Skin of body (tissue), 1 donor: ENCODE measurements at regions not wholly inside any gene's neighbourhood (a gene's known extent, or its start where the extent isn't known, plus 50 kb on each side); places are given as distances from the start of the nearest gene placed in this dataset.
"Not testable (repeated sequence)": the region's sequence is repeated elsewhere in the genome, so short reads cannot be mapped to it uniquely, and the experiment has no call there.

Experiments used
- DNase-seq: peaks from one replicate; lab custom pipeline; 2025; lab: John Stamatoyannopoulos, UW

GRCh38 chr5:72597456-72597948 is 90.3 kb upstream of the ZNF366 start:
- DNase-seq = peak; percentile 40

- no peak for DNase-seq
Measured at GRCh38 chr5:72596956-72597355, 89.7 kb upstream of the ZNF366 start.

GRCh38 chr5:72588640-72589039 is 81.4 kb upstream of the ZNF366 start:
- no peak for DNase-seq

GRCh38 chr5:72587661-72588308 is 80.6 kb upstream of the ZNF366 start:
- DNase-seq = no peak

- DNase-seq = no peak
Measured at GRCh38 chr5:72586788-72587530, 79.7 kb upstream of the ZNF366 start.

- no peak for DNase-seq
Measured at GRCh38 chr5:72584466-72584865, 77.3 kb upstream of the ZNF366 start.

GRCh38 chr5:72579290-72579689 is 72.1 kb upstream of the ZNF366 start:
- not testable (repeated sequence) for DNase-seq

GRCh38 chr5:72572236-72572765 is 65.1 kb upstream of the ZNF366 start:
- DNase-seq = no peak

- DNase-seq = no peak
Measured at GRCh38 chr5:72569408-72569944, 62.3 kb upstream of the ZNF366 start.

GRCh38 chr5:72566746-72567145 is 59.5 kb upstream of the ZNF366 start:
- DNase-seq = no peak

GRCh38 chr5:72565513-72566289 is 58.5 kb upstream of the ZNF366 start:
- no peak for DNase-seq

GRCh38 chr5:72562717-72563116 is 55.5 kb upstream of the ZNF366 start:
- no peak for DNase-seq

- DNase-seq = no peak
Measured at GRCh38 chr5:72561148-72561972, 54.1 kb upstream of the ZNF366 start.

GRCh38 chr5:72559866-72560766 is 52.9 kb upstream of the ZNF366 start:
- no peak for DNase-seq

GRCh38 chr5:72558383-72558782 is 51.2 kb upstream of the ZNF366 start:
- DNase-seq = no peak

GRCh38 chr5:72558046-72558336 is 50.8 kb upstream of the ZNF366 start:
- DNase-seq = no peak

GRCh38 chr5:72557167-72558045 is 50.2 kb upstream of the ZNF366 start:
- no peak for DNase-seq
